Stimulated activated CD8-positive, alpha-beta memory T cell treated with anti-CD3 and anti-CD28 coated beads, Interleukin-2, amount 100 ng/mL, for 48 hours (primary cell): ENCODE measurements at regions not wholly inside any gene's neighbourhood (a gene's known extent, or its start where the extent isn't known, plus 50 kb on each side); places are given as distances from the start of the nearest gene placed in this dataset.

Experiments used
- DNase-seq, 2 donors: peaks; one replicate each; pipeline ENCODE4 v3.0.0-alpha.2; 2020; ENCODE audit warnings: low read depth in 2 of 2

DNA sequence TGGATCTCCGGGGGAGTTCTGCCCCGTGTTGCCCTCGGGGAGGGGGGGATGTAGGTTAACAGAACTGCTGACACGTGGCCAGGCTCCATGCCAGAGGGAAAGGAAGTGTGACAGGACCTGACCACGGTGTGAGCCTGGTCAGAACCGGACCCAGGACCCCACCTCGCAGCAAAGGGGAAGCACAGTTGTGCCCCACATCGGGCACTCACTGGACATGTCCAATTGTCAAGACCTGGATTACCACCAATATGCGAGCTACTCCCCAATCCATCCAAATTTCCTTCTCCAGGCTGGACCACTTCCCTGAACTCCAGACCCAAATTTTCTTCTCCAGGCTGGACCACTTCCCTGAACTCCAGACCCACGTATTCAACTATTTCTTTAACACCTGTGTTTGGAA lies 78.8 kb upstream of the PIWIL1 start:
- DNase-seq = no peak

DNA sequence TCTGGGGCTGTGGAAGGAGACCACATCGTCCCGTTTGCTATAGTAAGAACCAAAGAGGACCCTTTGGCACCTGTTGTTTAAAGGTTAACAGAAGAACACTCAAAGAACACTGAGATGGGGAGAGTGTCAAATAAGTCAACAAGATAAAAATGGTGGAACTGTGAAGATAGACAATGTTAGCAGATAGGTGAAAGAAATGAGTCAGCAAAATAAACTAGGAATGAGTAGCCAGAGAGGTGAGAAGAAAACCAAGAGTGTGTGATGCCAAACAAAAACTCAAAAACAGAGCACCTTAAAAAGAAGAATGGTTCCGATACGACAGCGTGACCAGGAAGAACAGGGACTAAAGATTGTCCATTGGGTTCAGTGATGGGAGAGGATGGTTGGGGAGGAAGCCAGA lies 74.7 kb upstream of the PIWIL1 start:
- DNase-seq = no peak

DNA sequence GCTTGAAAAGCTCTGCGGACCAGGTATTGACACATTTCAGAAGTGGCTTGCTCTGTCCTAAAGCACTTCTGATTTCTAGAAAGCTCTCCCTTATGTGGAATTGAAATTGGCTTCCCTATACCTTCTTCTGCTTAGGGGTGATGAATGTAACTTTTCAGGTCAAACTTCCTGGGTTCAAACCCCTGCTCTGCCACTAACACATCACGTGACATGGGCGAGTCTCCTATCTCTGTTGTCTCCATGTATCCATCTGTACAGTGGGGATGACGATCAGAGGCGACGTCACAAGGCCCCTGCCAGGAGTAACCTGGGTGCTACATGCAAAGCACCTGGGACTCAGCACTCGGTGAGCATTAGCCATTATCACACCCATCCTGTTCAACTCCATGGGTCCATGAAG lies 73.7 kb upstream of the PIWIL1 start:
- DNase-seq = no peak

DNA sequence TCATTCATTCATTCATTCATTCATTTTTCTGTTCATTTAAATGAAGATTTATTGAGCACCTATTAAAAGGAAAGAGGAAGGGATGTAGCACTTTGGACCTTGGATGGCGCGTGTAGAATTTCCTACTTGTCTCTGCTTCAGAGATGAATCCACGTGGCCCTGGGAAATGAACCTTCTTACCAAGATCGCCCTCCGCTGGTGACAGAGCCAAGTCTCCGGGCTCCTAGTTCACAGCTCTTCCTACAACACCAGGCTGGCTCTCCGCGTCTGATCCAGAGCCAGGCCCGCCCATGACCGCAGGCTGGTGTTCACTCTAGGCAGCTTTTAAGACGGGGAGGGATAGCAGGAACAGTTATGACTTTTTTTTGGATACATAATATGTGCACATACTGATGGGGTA lies 70.9 kb upstream of the PIWIL1 start:
- DNase-seq = no peak

DNA sequence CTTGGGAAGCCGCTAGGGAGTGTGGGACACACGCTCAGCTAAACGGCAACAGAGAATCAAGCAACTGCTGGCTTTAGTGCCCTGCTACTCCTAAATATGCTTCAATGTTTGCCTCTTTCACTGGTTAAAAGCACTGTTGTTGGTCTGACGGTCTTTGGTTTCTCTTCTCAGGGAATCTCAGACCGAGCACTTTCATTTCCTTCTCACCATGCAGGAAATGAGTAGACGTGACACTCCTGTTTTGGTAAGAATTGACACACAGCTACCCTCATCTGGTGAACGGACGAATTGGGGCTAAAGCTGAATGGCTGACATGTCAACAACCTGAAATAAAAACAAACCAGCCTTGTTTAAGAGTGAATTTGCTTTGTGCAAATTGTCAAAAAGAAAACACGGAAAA lies 57.5 kb upstream of the PIWIL1 start:
- no peak for DNase-seq

DNA sequence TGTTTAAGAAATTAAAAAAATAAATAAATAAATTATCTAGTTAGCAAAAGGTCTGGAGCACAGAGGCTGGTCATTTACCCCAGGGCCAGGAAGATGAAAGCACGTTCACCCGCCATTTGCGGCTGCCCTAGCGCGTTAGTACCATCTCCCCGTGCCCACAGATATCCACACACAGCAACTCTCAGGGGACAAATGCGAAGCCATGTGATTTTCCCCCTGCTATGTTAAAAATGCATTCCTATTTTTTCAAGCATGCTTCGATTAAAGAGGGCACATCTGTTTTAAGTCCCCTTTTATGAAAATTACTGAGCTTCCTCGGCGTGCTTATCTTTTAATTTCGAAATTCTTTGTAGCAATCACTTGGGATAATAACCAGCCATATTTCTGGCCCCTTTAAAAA lies 56.9 kb upstream of the PIWIL1 start:
- no peak for DNase-seq

DNA sequence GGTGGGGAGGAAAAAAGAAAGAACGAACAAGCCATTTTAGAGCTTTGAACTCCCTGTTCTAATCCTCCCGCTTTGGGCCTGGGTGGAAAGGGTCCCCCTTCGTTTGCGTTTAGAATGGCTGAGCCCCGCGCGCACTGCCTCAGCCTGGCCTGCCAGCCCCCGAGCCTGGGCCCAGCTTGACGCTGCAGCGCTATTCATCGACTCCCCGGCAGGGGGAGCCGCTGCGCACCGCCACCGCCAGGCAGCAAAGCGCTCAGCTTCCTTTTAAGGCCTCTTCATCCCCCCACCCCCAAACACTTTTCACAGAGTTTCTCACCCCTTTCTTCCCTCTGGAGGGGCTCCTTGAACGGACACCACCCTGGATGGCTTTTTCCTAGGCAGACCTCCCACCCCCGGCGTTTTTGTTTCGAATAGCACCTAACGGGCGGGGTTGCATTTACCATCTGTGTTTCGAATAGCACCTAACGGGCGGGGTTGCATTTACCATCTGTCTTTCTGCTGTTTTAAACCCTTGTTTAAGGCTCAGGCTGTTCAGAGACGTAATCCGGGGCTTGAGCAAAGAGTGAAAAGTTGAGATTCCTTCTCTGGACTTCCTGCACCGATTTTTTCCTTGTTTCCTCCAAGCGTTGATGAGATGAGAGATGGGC lies 56.4 kb upstream of the PIWIL1 start:
- peak; percentile 22 to 25 for DNase-seq

DNA sequence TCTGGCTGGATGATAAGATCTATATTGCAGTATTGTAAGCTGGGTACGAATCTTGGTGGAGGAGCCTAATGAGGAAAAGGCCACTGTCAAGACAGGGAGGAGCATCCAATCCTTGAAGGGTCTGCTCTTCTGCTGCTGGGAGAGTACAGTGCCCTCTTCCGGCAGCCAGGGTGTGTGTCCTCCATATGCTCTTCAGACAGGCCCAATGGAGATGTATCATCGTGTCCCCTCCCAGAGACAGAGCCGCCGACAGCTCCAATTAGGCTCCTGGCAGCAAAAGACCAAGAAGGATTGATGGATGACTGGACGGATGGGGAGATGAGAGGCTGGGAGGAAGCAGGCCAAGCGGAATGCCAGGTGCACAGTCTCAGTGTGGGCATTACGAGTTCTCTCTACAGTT lies 51.6 kb upstream of the PIWIL1 start:
- DNase-seq = no peak

DNA sequence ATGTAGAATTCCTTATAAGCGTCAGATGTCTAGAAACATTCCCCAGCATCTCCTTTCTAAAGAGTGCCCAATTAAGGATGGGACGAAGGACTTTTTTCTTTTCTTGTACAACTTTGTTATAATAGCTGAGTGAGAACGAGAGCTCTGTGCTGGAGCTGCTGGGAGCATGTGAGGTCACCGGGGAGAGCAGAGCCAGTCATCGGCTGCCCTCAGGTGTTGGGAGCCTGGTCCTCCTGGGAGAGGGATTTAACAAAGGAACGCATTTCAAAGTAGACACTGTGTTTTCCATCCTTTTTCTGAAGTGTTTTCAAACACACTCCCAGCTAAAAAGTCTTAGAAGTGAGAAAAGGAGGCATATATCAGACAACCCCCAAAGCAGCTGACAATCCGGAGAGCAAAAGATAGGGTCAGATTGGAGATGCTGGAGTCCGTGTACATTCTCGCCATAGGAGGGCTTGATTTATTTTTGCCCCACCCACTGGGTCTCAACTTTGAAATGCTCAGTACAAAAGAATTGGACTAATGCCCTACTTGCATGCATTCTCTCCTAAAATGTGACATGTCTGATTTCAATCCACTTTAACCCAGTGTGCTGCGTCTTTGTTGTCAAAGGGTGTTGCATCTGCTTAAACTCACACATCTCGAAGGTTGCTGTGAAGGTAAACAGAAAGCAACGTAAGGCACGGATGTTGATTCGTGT lies 50.8 kb upstream of the PIWIL1 start:
- DNase-seq = no peak
